Mesodermal cell (in vitro differentiated cells): ENCODE measurements at regions not wholly inside any gene's neighbourhood (a gene's known extent, or its start where the extent isn't known, plus 50 kb on each side); places are given as distances from the start of the nearest gene placed in this dataset.

ENCODE experiments used
- H3K27ac ChIP-seq: 2 replicates; pipeline ENCODE4 v1.7.0; 2013; ENCODE audit warnings: mild to moderate bottlenecking, low read depth, low read length, moderate library complexity; ENCODE audit not compliant: severe bottlenecking
- H3K36me3 ChIP-seq: 2 replicates; pipeline ENCODE4 v1.7.1; 2013; ENCODE audit warnings: mild to moderate bottlenecking, low read length, moderate library complexity; ENCODE audit not compliant: control insufficient read depth, insufficient read depth
- H3K4me1 ChIP-seq: one replicate; pipeline ENCODE4 v1.7.1; 2013; ENCODE audit warnings: mild to moderate bottlenecking, low read length; ENCODE audit not compliant: insufficient read depth, control insufficient read depth, poor library complexity, severe bottlenecking
- H3K4me3 ChIP-seq: 2 replicates; pipeline ENCODE4 v1.7.0; 2013; ENCODE audit warnings: low read length, control low read depth, mild to moderate bottlenecking; ENCODE audit not compliant: insufficient read depth, poor library complexity, severe bottlenecking; ENCODE audit errors: extremely low read depth
- H3K9me3 ChIP-seq: 2 replicates; pipeline ENCODE4 v1.7.1; 2013; ENCODE audit warnings: mild to moderate bottlenecking, low read length, moderate library complexity; ENCODE audit not compliant: control insufficient read depth
- WGBS, 2 experiments: methylation state at CpG; one replicate each; pipeline ENCODE4 v1.1.5; 2013; ENCODE audit warnings: missing lambda C conversion rate in 2 of 2; ENCODE audit not compliant: insufficient coverage in 2 of 2; 5-methylcytosine and 5-hydroxymethylcytosine counted together

DNA sequence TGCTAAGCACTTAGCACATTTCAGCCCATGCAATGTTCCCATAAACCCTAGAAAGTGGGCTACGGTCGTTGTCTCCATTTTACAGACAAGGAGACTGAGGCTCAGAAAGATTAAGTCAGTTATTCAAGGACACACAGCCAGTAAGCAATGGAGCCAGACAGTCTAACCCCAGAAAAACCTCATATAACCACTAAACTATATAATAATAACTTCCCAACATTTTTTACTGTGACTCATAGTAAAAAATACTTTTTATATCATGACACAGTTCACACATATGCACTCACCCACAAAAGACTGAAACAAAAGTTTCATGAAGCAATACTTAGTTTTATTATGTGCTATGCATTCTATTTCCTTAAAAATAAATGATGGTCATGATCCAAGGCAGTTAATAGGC, 66.2 kb upstream of the EYA2 start:
- H3K4me1 ChIP-seq: no peaks in the 10 kb centered on the region
- H3K9me3 ChIP-seq: no peaks in the 10 kb centered on the region
- H3K27ac ChIP-seq: no peak overlapping the region
- 90 to 100% methylated on average over 2 of the region's 2 CpGs for WGBS, 2 experiments
- no peaks in the 10 kb centered on the region for H3K36me3 ChIP-seq
- no peak overlapping the region for H3K4me3 ChIP-seq

DNA sequence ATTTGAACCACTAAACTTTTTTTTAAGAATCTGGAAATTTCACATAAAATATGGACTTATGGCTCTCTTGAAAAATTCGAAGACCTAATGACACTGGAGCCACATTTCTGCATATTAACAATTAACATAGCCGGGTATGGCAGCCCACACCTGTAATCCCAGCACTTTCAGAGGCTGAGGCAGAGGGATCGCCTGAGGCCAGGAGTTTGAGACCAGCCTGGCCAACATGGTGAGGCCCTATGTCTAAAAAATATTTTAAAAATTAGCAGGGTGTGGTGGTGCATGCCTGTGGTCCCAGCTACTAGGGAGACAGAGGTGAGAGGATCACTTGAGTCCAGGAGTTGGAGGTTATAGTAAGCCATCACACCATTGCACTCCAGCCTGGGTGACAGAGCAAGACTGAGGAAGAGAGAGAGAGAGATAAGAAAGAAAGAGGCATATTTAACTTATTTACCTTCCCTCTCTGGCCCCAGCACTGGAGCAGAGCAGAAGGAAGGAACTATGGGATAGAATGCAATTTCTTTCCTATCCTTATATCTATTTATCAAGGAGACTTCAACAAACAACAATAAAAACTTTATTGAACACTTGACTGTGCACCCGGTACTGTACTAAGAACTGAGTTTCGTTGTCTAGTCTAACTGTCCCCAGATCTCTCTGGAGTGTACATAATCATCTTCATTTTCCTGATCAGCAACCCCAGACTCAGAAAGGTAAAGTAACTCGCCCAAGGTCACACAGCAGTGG, 63.6 kb upstream of the EYA2 start:
- Histone ChIP-seq H3K4me3 (no peak overlapping the region), H3K9me3 (no peaks in the 10 kb centered on the region), H3K36me3 (no peaks in the 10 kb centered on the region), H3K4me1 (no peaks in the 10 kb centered on the region), H3K27ac (no peak overlapping the region)
- WGBS, 2 experiments: 71 to 85% methylated on average over 4 to 5 of the region's 6 CpGs

DNA sequence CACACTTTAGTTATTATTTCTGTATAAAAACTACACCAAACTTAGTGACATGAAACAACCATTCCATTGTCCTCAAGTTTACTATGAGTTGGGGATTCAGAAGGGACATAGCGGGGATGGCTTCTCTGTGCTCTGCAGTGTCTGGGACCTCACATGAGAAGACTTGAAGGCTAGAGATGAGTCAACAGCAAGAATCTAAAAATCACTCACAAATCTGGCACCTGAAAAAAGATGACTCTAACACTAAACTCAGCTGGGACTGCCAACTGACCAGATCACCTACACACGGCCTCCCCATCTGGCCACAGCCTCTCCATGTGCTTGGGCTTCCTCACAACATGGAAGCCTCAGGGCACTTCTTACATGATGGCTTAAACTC, 63.0 kb upstream of the EYA2 start:
- H3K27ac ChIP-seq: no peak overlapping the region
- H3K36me3 ChIP-seq: no peaks in the 10 kb centered on the region
- peaks cover 3% of the 10 kb centered on the region for H3K4me1 ChIP-seq
- no peaks in the 10 kb centered on the region for H3K9me3 ChIP-seq
- no peak overlapping the region for H3K4me3 ChIP-seq
- 75 to 88% methylated on average over 1 to 2 of the region's 2 CpGs for WGBS, 2 experiments

DNA sequence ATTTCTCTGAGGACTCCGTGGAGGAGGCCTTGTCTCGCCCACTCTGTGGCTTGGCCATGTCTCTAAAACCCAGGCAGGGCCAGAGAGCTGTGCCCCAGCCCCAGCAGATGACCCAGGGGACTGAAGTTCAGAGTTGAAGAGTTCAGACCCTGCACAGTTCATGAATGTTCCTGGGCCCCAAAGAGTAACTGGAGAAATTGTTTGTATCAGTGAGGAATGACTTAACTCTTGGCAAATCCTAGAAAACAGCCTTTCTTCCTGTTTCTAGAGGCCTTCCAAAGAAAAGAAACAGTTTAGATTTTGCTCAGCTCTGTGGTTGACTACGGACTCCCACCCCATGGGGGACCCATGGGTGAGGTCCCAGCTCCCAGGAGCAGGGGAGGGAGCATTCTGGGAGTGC, 62.1 kb upstream of the EYA2 start:
- WGBS, 2 experiments: 86 to 89% methylated on average over 3 of the region's 3 CpGs
- Histone ChIP-seq H3K4me3 (no peak overlapping the region), H3K9me3 (no peaks in the 10 kb centered on the region), H3K36me3 (no peaks in the 10 kb centered on the region), H3K4me1 (peaks cover 3% of the 10 kb centered on the region), H3K27ac (no peak overlapping the region)

DNA sequence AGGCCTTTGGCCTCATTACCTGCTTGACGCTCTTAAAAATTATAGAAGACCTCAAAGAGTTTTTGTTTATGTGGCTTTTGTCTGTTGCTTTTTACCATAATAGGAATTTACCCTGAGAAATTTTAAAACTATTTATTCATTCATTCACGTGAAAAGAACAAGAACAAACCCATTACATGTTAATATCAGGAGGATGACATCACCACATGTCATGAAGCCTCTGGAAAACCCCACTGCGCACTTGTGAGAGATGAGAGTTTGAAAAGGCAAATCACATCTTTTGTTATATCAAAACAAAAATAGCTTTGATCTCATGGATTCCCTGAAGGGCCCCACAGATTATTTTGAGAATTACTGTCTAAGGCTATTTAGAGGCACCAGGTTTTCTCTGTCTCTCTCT, 61.3 kb upstream of the EYA2 start:
- H3K36me3 ChIP-seq: no peaks in the 10 kb centered on the region

DNA sequence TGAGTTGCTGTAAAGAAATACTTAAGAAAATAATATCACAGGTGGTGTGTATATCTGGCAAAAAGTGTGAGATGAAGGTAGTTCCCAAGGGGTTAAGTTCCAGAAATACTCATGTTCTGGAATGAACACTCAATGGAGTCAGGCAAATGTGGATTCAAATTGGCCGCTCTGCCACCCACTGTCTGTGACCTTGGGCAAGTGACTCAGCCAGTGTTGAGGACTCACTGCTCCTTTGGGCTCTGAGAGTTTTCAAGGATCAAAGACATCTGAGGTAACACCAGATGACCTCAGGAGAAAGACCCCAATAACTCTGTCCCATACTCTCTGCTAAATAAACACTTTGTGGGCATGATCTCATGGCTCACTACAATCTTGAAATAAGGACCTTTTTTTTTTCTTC, 59.2 kb upstream of the EYA2 start:
- Histone ChIP-seq H3K36me3 (no peaks in the 10 kb centered on the region), H3K27ac (no peak overlapping the region), H3K4me3 (no peak overlapping the region), H3K4me1 (peaks cover 3% of the 10 kb centered on the region), H3K9me3 (no peaks in the 10 kb centered on the region)
- WGBS, 2 experiments: 83 to 100% methylated on average over 1 of the region's 1 CpG

More for the DNA sequence above, 61.3 kb upstream of the EYA2 start:
- Histone ChIP-seq H3K4me3 (no peak overlapping the region), H3K27ac (no peak overlapping the region), H3K9me3 (no peaks in the 10 kb centered on the region), H3K4me1 (peaks cover 3% of the 10 kb centered on the region)
- no CpG with 5 or more reads among the region's 3 CpGs for WGBS, 2 experiments

DNA sequence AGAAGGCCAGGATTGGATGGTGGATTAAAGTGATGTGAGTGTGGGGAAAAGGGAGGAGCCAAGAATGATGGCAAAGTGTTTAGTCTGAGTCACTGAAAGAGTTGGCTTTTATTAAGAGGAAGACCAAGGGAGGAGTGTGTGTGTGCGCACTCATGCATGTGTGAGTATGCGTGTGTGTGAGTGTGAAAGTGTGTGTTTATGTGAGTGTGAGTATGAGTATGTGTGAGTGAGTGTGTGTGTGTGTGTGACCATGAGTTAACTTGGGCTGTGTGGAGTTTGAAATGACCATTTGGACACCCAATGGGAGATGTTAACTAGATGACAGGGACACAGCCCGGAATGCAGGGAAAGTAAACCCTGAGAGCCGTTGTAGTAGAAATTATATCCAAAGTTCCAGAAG, 57.6 kb upstream of the EYA2 start:
- no peaks in the 10 kb centered on the region for H3K36me3 ChIP-seq
- H3K9me3 ChIP-seq: no peaks in the 10 kb centered on the region
- no peak overlapping the region for H3K4me3 ChIP-seq
- peaks cover 3% of the 10 kb centered on the region for H3K4me1 ChIP-seq
- WGBS, 2 experiments: 90 to 100% methylated on average over 4 of the region's 4 CpGs
- H3K27ac ChIP-seq: no peak overlapping the region

DNA sequence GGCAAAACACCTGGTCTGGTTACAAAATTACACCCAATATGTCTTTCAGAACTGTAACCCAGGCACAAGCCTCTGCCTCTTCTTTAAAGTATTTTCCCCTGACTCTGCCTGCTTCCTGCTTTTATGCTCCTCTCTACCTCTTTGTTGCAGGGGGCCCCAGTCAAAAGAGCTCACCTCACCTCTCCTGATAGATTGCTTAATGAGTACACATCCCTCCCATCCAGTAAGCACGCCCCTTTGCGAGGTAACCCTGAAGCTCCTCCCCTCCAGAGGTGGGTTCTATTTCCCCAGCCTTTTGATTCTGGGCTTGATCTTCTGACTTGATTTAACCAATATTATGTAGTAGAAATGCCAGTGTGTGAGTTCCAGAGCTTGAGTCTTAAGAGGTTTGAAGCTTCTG, 56.6 kb upstream of the EYA2 start:
- 92 to 100% methylated on average over 1 to 2 of the region's 2 CpGs for WGBS, 2 experiments
- H3K4me1 ChIP-seq: peaks cover 3% of the 10 kb centered on the region
- H3K36me3 ChIP-seq: no peaks in the 10 kb centered on the region
- no peaks in the 10 kb centered on the region for H3K9me3 ChIP-seq
- H3K4me3 ChIP-seq: no peak overlapping the region
- no peak overlapping the region for H3K27ac ChIP-seq

DNA sequence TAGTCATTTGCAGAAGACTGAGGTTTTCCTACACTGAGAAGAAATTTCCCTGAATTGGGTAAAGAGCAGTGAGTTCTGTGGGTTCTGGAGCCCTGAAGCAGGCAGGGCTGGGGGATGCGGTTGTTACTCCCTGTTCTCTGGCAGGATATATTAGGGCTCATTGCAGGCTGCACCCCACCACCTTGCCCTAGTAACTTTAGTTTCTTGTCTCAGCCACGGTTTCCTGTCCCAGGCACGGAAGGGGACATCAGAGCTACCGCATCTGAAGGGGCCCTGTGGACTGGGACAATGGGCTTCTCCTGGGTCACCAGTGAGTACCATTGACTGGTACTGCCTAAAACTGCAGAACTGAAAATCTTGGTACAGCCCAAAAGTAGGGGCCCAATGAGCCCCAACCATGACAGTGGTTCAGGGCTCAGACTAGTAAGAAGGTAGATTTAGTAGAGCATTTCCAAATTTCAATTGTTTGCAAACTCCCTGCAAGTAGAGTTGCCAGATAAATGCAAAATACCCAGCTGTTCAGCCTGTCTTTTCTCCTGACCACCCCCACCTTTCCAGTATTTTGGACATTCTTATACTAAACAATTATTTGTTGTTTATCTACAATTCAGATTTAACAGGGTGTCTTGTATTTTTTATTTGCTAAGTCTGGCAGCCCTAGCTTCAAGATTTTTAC, 54.5 kb upstream of the EYA2 start:
- Histone ChIP-seq H3K27ac (no peak overlapping the region), H3K36me3 (no peaks in the 10 kb centered on the region), H3K9me3 (no peaks in the 10 kb centered on the region), H3K4me1 (peaks cover 3% of the 10 kb centered on the region), H3K4me3 (no peak overlapping the region)
- 88 to 93% methylated on average over 4 of the region's 4 CpGs for WGBS, 2 experiments
